ENCODE measurements at regions not wholly inside any gene's neighbourhood (a gene's known extent, or its start where the extent isn't known, plus 50 kb on each side); places are given as distances from the start of the nearest gene placed in this dataset.
A peak's percentile ranks its signal among the peaks of the same experiment; 100 is the strongest.

- DNase-seq, result no peak
Observed at GRCh38 chrX:43019021-43019420, 241.1 kb upstream of the PPP1R2C start.

GRCh38 chrX:43025806-43026315, 247.9 kb upstream of the PPP1R2C start:
- no peak for DNase-seq

GRCh38 chrX:43064096-43064495, 286.1 kb upstream of the PPP1R2C start:
- DNase-seq, result peak; percentile 6

DNA sequence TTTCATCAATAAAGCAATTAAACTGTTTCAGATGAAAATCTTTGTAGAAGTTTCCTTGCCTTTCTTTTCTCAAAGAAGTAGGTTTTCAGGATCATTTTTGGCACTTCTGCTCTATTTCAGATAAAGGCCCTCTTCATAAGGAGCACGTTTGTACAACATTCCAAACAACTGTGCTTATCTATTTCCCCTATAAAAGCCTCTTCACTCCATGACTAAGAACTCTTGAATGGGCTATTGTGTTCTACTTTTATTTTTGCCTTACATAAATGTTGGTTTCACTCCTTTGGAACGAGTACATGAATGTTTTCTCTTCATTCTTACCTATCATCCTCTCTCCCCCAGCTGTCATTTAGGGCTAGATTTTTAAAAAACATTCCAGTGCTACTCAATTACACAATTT, 288.0 kb upstream of the PPP1R2C start:
- no peak for DNase-seq

DNA sequence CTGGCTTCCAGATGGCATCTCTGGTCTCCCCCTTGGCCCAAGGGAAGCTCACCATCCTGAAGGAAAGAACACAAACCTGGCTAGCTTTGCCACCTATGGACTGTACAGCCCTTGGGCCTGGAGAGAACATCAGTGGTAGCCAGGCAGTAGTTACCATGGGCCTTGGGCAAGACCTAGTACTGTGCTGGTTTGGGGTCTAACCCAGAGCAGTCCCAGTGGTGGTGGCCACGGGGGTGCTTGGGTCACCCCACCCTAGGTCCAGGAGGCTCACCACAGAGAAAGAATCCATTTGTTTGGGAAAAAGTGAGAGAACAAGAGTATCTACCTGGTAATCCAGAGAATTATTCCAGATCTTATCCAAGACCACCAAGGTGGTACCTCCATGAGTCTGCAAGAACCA, 290.7 kb upstream of the PPP1R2C start:
- DNase-seq, result no peak

DNA sequence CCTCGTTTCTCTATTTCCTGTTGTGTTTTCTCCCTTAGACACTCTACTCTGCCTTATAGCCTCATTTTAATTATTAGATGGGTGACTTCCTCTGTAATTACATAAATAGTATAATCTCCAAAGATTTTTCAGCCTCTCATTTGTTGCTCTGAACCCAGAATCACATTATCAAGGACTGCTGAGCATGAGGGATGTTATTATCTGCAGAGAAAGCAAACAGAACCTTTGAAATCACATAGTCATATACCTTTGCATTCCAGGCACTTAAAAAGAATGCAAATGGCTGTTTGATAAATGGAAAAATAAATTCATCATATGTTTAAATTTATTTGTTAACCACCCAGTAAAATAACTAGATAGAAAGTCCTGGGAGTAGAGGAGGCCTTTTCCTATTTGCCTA, 305.1 kb upstream of the PPP1R2C start:
- no peak for DNase-seq

- no peak for DNase-seq
Observed at GRCh38 chrX:43087830-43088229, 309.9 kb upstream of the PPP1R2C start.

GRCh38 chrX:43096830-43097229, 318.9 kb upstream of the PPP1R2C start:
- DNase-seq, result no peak

GRCh38 chrX:43106009-43106408, 328.0 kb upstream of the PPP1R2C start:
- DNase-seq, result no peak

DNA sequence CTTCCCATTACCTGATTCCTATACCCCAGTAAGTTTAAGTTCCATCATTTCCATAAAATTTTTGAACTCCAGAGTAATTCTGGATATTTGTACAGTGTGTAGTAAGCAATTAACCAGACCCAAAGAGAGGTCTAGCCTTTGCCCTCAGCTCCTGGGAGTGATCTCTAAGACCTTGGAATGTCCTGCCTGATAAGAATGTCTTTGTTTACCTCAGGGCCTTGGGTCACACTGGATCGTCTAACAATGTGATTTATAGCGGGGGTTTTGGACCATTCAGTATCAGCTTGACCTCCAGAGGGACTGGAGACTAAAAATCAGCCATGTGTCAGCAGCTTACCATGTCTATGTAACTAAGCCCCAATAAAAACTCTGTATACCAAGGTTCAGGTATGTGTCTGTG, 330.9 kb upstream of the PPP1R2C start:
- DNase-seq, result no peak

DNA sequence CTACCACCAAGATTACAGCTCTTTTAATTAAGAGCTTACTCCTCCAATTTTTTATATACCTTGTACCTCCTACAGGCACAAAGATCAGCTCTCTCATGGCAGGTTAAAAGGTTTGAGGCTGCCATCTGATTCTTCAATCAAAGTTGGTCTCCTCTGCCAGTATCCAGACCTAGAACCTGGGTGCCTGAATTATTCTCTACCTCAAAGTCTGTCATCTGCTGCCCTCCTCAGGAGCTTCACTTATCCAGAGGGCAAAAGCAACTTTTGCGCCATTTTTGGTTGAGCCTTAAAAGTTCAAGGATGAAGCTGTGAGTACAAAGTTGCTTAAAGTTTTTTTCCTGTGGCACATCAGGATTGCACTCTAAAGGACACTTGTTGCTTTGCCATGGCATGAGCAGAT, 343.7 kb upstream of the PPP1R2C start:
- no peak for DNase-seq

GRCh38 chrX:43139645-43140044, 361.7 kb upstream of the PPP1R2C start:
- DNase-seq, result no peak

DNA sequence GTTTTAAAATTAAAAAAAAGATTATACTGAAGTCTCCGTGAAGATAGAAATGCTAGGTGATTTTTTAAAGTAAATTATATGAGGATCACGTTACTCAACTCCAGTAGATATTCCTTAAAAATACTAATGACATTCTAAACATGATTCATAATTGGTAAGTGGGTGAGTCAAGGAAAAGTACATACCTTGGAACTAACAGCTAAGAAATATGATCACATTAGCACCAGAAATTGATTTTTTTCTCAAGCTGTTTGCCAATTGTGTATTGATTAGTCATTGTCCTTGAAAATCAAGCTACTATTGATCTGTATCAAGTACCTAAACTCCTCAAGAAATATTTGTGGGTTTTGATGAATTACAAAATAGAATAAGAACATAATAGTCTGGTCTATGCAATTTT, 362.6 kb upstream of the PPP1R2C start:
- no peak for DNase-seq

DNA sequence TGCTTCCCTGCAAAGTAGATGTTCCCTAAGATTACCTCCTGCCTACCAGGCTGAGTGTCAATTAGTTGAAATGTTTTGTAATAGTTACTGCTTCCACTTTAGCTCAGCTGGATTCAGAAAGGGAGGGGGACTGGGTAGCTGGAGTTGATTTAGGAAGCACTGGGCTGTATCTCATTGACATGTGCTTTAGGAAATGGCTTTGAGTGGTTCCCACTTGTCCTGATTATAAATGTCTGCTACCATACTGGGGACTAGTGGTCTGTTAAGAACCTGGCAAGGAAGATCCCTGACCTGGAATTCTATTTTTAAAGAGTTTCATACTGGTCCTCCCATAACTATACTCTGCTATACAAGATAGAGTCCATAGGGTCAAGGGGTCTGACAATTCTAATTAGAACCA, 363.9 kb upstream of the PPP1R2C start:
- DNase-seq, result no peak

GRCh38 chrX:43148305-43148704, 370.3 kb upstream of the PPP1R2C start:
- no peak for DNase-seq

DNA sequence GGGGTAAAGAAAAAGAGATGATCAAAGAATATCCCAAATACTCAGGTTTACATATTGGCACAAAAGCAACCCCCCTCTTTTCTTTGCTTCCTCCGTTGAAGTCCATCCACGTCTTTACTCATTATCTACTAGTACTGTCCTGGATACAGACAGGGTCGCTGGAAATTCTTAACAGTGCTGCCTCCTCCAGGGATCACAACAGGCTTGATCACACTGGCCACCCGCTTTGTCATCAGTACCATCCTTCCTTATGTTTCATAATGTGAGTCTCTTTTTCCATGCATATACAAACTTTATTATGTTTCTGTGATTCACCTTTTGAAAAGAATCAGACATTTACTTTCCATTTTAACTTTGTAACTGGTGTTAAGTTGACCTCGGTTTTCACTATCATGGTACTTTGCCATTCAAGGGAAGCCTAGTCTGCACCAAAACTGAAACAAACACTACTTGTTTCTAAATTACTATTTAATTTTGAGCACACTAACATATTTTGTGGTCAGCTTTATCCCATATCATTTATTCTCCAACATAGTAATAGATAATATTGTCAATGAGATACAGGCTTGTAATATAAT, 387.5 kb upstream of the PPP1R2C start:
- DNase-seq, result no peak

DNA sequence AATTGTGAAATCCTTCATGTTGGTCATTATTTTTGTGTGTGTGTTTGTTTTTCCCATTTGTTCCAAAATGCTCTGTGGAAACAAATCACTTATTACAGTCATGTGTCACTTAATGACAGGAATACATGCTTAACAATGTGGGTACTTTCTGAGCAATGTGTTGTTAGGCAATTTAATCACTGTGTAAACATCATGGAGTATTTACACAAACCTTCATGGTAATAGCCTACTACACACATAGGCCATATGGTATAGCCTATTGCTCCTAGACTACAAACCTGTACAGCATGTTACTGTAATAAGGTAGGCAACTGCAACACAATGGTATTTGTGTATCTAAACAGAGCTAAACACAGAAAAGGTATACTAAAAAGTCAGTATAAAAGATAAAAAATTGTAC, 388.9 kb upstream of the PPP1R2C start:
- no peak for DNase-seq

GRCh38 chrX:43175434-43175833, 397.5 kb upstream of the PPP1R2C start:
- DNase-seq, result no peak

GRCh38 chrX:43176686-43177085, 398.7 kb upstream of the PPP1R2C start:
- DNase-seq, result no peak

DNA sequence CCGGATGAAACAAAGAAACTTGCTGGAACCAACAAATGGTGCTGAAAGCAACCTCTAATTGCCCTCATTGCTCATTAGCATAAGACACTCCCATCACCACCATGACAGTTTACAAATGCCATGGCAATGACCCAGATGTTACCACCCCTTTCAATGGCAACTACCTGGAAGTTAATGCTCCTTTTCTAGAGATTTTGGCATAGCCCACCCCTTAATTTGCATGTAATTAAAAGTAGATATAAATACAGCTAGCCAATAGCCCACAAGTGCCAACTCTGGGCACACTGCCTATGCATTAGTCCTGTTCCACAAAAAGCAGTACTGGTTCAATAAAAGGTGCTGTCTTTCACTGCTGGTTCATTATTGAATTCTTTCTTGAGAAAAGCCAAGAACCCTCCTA, 410.3 kb upstream of the PPP1R2C start:
- no peak for DNase-seq

DNA sequence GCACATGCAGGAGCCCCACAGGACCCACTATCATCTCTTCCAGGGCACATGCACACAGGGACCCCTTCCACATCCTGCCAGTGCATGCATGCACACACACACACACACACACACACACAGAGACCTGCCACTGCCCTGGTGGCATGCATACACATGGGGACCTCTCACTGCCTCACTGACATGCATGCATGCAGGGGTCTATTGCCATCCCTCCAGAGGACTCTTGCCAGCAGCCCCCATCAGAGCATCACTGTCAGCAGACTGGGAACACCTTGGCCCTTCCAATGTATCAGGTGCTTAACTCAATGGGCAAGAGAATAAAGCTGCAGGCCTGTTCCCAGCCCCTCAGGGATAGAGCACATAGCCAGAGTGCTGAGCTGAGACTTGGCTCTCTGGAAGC, 433.6 kb upstream of the PPP1R2C start:
- no peak for DNase-seq

GRCh38 chrX:43218198-43218597, 437.9 kb upstream of the MAOA start:
- no peak for DNase-seq

DNA sequence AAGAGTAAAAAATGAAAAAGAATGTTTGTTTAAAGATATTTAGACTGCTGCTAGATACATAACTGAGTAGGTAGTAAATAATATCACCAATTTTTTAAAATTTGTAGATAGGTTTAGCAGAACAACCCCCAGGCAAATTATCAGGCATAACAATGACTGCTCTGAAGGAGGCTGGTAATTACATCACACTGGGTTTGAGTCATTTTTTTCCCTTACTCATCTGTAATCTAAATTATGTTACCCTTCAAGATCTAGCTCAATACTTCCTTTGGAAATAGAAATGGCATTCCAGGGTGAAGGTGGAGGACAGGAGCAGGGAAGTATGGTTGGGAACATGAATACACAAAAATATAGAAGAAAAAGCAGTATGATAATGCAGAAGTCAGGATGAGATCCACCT, 431.6 kb upstream of the MAOA start:
- DNase-seq, result no peak

DNA sequence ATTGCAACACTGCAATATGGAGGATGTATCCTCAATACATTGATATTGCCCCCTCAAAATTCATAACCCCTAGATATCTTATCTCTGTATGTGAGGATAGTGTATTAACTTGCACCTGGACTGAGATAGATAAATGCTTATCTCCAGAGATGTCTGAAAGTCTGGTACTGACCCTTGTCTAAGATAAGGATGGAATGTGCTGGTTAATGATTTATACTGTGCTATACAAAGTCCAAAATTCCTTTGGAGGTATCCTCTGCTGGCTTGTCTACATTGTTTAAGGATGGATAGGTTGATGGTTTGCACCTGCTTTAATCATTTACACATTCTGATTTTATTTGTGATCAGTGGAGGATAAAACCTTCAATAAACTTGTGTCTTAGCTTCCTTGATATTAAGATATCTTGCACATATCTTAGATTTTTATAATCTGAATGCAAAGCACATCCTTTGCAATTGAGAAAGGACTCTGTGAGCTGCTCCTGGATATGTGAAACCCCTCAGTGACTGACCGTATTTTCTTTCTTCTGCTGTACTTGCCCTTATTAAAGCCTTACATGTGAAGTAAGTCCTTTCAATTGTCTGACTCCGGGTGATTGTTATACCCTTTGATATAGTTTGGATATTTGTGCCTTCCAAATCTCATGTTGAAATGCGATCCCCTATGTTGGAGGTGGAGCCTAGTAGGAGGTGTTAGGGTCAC, 430.3 kb upstream of the MAOA start:
- DNase-seq, result no peak

DNA sequence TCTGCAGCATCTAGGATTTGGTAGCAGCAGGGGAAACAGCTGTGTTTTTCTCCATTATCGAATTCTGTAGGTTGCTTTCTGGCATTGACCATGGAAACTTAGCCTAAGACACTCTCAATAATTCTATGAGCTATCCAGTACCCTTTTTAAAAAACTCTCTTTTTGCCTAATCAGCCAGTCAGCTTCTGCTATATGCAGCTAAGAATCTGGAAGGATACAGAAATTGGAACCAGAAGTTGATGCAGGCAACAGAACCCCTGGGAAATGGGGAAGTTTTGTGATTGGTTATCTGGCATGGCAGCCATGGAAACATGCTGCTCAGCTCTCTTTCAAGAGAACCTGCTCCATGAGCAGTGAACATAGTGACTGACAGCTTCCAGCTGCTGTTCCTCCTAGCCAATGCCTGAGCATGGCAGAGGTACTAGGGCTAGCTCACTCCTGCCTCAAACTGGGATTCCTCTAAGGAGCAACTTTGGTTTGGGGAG, 417.6 kb upstream of the MAOA start:
- no peak for DNase-seq

All from fibroblast of skin of right quadriceps (primary cell).